Natural killer cell (primary cell): ENCODE measurements at regions not wholly inside any gene's neighbourhood (a gene's known extent, or its start where the extent isn't known, plus 50 kb on each side); places are given as distances from the start of the nearest gene placed in this dataset.
"Not testable (repeated sequence)": the region's sequence is repeated elsewhere in the genome, so short reads cannot be mapped to it uniquely, and the experiment has no call there.

Experiments used
- ATAC-seq, 3 donors: fragments of 150-1000 bp in 2 of 3; fragments of 200-7000 bp in 1 of 3; cut with Tn5 transposase; 1 replicate in 1 of 3; 2 replicates in 2 of 3; pipeline ENCODE4 v1.10.0; 2021; ENCODE audit warnings: mild to moderate bottlenecking in 2 of 3, moderate library complexity in 2 of 3
- DNase-seq, 2 donors: peaks; one replicate each; pipeline versions ENCODE4 v3.0.0 to v3.0.0-alpha.2; 2013 to 2021; ENCODE audit warnings: mixed read lengths in 1 of 2
- H3K27ac ChIP-seq: one replicate; pipeline ENCODE4 v1.5.1; 2013; ENCODE audit warnings: mild to moderate bottlenecking, low read length
- H3K27me3 ChIP-seq: one replicate; pipeline ENCODE4 v1.6.1; 2013; ENCODE audit warnings: low read length; ENCODE audit not compliant: control insufficient read depth, insufficient read depth
- H3K36me3 ChIP-seq: one replicate; pipeline ENCODE4 v1.6.1; 2013; ENCODE audit warnings: low read length; ENCODE audit not compliant: control insufficient read depth, insufficient read depth
- H3K4me1 ChIP-seq: one replicate; pipeline ENCODE4 v1.6.1; 2013; ENCODE audit warnings: low read length; ENCODE audit not compliant: control insufficient read depth, insufficient read depth
- H3K4me3 ChIP-seq: one replicate; pipeline ENCODE4 v1.5.1; 2013; ENCODE audit warnings: low read length
- H3K9me3 ChIP-seq: one replicate; pipeline ENCODE4 v1.6.1; 2013; ENCODE audit warnings: low read length; ENCODE audit not compliant: control insufficient read depth, insufficient read depth
- H3K27ac Mint-ChIP-seq, 2 donors: one replicate each; pipeline ENCODE4 v1.8.0; 2022; ENCODE audit warnings: mild to moderate bottlenecking in 2 of 2, mixed read lengths in 2 of 2, moderate library complexity in 1 of 2
- H3K27me3 Mint-ChIP-seq, 2 donors: one replicate each; pipeline ENCODE4 v1.8.0; 2022; ENCODE audit warnings: low read depth in 2 of 2, mixed read lengths in 2 of 2
- H3K36me3 Mint-ChIP-seq: one replicate; pipeline ENCODE4 v1.8.0; 2022; ENCODE audit warnings: mixed read lengths
- H3K4me1 Mint-ChIP-seq, 2 donors: one replicate each; pipeline ENCODE4 v1.8.0; 2022; ENCODE audit warnings: mixed read lengths in 2 of 2
- H3K4me3 Mint-ChIP-seq: one replicate; pipeline ENCODE4 v1.8.0; 2022; ENCODE audit warnings: mild to moderate bottlenecking, moderate library complexity, mixed read lengths
- H3K9me3 Mint-ChIP-seq, 2 donors: one replicate each; pipeline ENCODE4 v1.8.0; 2022; ENCODE audit warnings: mixed read lengths in 2 of 2
- WGBS: methylation state at CpG from one replicate; pipeline ENCODE4 v1.1.7; 2013; ENCODE audit warnings: missing lambda C conversion rate; ENCODE audit not compliant: insufficient coverage; 5-methylcytosine and 5-hydroxymethylcytosine counted together
- intact Hi-C: fragments of 100-400 bp; cut with micrococcal nuclease; formaldehyde crosslinking; loops from one replicate; pipeline ENCODE4 v1.14.2; 2022
- TF ChIP-seq, protein P1 (sequence below): fragments of 200-600 bp; IDR thresholded peaks from one replicate; pipeline ENCODE4 v1.8.0; 2022; ENCODE audit warnings: antibody characterized with exemption

DNA sequence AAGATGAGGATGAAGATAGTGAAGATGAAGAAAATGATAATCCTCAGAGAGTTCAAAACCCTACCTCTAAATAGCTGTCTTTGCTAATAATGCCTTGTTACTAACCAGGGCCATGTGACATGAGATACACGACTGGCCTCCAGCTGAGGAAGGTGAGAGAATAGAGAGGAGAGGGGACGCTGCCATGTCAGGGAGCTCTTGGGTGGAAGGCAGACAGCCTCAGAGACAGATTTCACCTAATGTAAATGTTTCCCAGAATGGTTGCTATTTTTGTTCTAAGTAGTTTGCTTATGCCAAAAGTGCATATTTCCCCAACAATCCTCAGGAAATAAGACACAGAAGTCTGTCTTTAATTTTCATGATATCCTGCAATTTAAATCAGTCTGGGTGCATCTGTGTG lies 138.4 kb downstream of the ELOVL4 start:
- Mint-ChIP-seq H3K36me3 (peaks cover 6% of the 10 kb centered on the region), H3K4me1 (peaks cover 0 to 6% of the 10 kb centered on the region in 2 donors)
- TF ChIP-seq, protein P1, sequence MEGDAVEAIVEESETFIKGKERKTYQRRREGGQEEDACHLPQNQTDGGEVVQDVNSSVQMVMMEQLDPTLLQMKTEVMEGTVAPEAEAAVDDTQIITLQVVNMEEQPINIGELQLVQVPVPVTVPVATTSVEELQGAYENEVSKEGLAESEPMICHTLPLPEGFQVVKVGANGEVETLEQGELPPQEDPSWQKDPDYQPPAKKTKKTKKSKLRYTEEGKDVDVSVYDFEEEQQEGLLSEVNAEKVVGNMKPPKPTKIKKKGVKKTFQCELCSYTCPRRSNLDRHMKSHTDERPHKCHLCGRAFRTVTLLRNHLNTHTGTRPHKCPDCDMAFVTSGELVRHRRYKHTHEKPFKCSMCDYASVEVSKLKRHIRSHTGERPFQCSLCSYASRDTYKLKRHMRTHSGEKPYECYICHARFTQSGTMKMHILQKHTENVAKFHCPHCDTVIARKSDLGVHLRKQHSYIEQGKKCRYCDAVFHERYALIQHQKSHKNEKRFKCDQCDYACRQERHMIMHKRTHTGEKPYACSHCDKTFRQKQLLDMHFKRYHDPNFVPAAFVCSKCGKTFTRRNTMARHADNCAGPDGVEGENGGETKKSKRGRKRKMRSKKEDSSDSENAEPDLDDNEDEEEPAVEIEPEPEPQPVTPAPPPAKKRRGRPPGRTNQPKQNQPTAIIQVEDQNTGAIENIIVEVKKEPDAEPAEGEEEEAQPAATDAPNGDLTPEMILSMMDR: no peak

DNA sequence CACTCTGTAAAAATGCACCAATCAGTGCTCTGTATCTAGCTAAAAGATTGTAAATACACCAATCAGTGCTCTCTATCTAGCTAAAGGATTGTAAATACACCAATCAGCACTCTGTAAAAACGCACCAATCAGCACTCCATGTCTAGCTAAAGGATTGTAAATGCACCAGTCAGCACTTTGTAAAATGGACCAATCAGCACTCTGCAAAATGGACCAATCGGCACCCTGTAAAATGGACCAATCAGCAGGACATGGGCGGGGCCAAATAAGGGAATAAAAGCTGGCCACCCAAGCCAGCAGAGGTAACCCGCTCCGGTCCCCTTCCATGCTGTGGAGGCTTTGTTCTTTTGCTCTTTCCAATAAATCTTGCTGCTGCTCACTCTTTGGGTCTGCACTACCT lies 140.7 kb downstream of the ELOVL4 start:
- H3K4me1 Mint-ChIP-seq, H3K4me3 Mint-ChIP-seq, ATAC-seq, H3K4me1 ChIP-seq, H3K4me3 ChIP-seq, intact Hi-C loops, H3K27me3 ChIP-seq, DNase-seq, H3K27ac Mint-ChIP-seq, H3K9me3 ChIP-seq, H3K27ac ChIP-seq, H3K36me3 ChIP-seq, H3K9me3 Mint-ChIP-seq, H3K36me3 Mint-ChIP-seq: not testable (repeated sequence)
- WGBS: 92% methylated on average over 5 of the region's 5 CpGs
- H3K27me3 Mint-ChIP-seq: peaks cover 9 to 28% of the 10 kb centered on the region in 2 donors

More for the DNA sequence above, 138.4 kb downstream of the ELOVL4 start:
- Histone ChIP-seq H3K36me3 (no peaks in the 10 kb centered on the region), H3K4me1 (no peaks in the 10 kb centered on the region), H3K9me3 (no peaks in the 10 kb centered on the region), H3K27ac (no peak overlapping the region), H3K4me3 (no peak overlapping the region), H3K27me3 (no peaks in the 10 kb centered on the region)
- no peak for DNase-seq
- WGBS: 81% methylated on average over 2 of the region's 2 CpGs
- ATAC-seq: no peak
- H3K4me3 Mint-ChIP-seq: no peak overlapping the region
- intact Hi-C loops: no loop called here
- H3K27me3 Mint-ChIP-seq: peaks cover 9 to 19% of the 10 kb centered on the region in 2 donors
- no peaks in the 10 kb centered on the region for H3K9me3 Mint-ChIP-seq
- no peak overlapping the region for H3K27ac Mint-ChIP-seq

DNA sequence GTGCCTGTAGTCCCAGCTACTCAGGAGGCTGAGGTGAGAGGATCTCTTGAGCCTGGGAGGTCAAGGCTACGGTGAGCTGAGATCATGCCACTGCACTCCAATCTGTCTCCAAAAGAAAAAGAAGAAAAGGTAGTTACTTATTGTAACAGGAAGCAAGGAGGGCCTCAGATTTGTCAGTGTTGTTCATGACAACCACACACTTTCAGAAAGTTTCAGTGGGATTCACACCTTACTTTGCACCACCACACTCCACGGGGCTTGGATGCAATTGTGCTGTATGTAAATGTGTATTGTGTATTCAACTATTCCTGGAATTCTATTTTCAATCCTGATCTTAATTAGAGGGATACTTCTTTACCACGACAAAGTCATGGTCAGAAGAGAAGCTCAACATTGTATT lies 142.6 kb downstream of the ELOVL4 start:
- Mint-ChIP-seq H3K27me3 (peaks cover 9 to 28% of the 10 kb centered on the region in 2 donors), H3K36me3 (peaks cover 6% of the 10 kb centered on the region), H3K4me3 (no peak overlapping the region), H3K27ac (no peak overlapping the region), H3K4me1 (peaks cover 0 to 6% of the 10 kb centered on the region in 2 donors), H3K9me3 (no peaks in the 10 kb centered on the region)
- DNase-seq (no peak), ATAC-seq (no peak)
- Histone ChIP-seq H3K27ac (no peak overlapping the region), H3K36me3 (no peaks in the 10 kb centered on the region), H3K4me1 (no peaks in the 10 kb centered on the region), H3K4me3 (no peak overlapping the region), H3K27me3 (no peaks in the 10 kb centered on the region), H3K9me3 (no peaks in the 10 kb centered on the region)
- TF ChIP-seq, protein P1: no peak
- intact Hi-C loops: no loop called here
- WGBS: 83% methylated on average over 2 of the region's 3 CpGs

DNA sequence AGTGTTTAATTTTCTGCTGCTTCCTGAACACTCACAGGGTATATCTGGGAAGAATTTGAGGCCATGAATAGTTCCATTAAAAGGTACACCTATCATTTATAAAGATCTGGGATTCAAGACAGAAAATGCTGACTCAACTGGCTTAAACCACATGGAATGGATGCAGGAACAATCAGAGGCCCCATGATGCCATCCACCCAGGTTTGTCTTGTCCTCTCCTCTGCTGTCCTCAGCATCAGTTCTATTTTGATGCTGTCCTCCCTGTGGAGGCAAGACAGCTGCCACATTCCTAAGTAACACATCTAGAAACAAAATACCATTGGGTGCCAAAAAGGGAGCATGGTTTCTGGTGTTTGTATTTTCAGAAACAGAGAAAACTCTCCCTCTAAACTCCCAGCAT lies 143.4 kb downstream of the ELOVL4 start:
- Mint-ChIP-seq H3K4me1 (peaks cover 0 to 6% of the 10 kb centered on the region in 2 donors), H3K4me3 (no peak overlapping the region), H3K27ac (no peak overlapping the region), H3K36me3 (peaks cover 6% of the 10 kb centered on the region), H3K9me3 (no peaks in the 10 kb centered on the region), H3K27me3 (peaks cover 11 to 28% of the 10 kb centered on the region in 2 donors)
- ATAC-seq (no peak), DNase-seq (no peak)
- intact Hi-C loops: no loop called here
- H3K27me3 ChIP-seq: no peaks in the 10 kb centered on the region
- H3K4me1 ChIP-seq: no peaks in the 10 kb centered on the region
- H3K36me3 ChIP-seq: no peaks in the 10 kb centered on the region
- TF ChIP-seq, protein P1: no peak
- H3K27ac ChIP-seq: no peak overlapping the region
- H3K4me3 ChIP-seq: no peak overlapping the region
- no peaks in the 10 kb centered on the region for H3K9me3 ChIP-seq
